ENCODE measurements at regions not wholly inside any gene's neighbourhood (a gene's known extent, or its start where the extent isn't known, plus 50 kb on each side); places are given as distances from the start of the nearest gene placed in this dataset.

DNA sequence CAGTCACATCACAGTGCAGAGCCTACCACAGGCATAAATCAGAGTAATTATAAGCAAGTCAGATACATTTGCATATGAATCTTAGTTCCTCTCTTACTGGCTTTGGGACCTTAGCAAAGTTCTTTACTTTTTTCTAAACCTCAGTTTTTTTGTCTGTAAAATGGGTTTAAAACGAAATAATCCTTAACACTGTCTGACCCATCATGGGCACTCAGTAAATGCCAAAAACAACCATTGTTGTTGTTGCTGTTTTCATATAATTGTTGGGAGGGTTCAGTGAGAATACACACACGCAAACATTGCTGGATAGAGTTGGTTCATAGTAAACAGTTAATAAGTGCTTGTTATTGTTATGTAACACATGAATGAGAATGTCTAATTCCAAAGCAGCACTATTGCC lies 184.9 kb downstream of the BLID start:
- no peak overlapping the region for H3K4me3 ChIP-seq (replicated peaks; ENCODE audit: low read depth, low read length)
- TF ChIP-seq, protein P1, sequence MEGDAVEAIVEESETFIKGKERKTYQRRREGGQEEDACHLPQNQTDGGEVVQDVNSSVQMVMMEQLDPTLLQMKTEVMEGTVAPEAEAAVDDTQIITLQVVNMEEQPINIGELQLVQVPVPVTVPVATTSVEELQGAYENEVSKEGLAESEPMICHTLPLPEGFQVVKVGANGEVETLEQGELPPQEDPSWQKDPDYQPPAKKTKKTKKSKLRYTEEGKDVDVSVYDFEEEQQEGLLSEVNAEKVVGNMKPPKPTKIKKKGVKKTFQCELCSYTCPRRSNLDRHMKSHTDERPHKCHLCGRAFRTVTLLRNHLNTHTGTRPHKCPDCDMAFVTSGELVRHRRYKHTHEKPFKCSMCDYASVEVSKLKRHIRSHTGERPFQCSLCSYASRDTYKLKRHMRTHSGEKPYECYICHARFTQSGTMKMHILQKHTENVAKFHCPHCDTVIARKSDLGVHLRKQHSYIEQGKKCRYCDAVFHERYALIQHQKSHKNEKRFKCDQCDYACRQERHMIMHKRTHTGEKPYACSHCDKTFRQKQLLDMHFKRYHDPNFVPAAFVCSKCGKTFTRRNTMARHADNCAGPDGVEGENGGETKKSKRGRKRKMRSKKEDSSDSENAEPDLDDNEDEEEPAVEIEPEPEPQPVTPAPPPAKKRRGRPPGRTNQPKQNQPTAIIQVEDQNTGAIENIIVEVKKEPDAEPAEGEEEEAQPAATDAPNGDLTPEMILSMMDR (IDR thresholded peaks at IDR 0.05; ENCODE audit: low read depth, low read length, missing control alignments), result no peak
- DNase-seq (ENCODE audit: extremely low read depth, low read depth), result no peak

DNA sequence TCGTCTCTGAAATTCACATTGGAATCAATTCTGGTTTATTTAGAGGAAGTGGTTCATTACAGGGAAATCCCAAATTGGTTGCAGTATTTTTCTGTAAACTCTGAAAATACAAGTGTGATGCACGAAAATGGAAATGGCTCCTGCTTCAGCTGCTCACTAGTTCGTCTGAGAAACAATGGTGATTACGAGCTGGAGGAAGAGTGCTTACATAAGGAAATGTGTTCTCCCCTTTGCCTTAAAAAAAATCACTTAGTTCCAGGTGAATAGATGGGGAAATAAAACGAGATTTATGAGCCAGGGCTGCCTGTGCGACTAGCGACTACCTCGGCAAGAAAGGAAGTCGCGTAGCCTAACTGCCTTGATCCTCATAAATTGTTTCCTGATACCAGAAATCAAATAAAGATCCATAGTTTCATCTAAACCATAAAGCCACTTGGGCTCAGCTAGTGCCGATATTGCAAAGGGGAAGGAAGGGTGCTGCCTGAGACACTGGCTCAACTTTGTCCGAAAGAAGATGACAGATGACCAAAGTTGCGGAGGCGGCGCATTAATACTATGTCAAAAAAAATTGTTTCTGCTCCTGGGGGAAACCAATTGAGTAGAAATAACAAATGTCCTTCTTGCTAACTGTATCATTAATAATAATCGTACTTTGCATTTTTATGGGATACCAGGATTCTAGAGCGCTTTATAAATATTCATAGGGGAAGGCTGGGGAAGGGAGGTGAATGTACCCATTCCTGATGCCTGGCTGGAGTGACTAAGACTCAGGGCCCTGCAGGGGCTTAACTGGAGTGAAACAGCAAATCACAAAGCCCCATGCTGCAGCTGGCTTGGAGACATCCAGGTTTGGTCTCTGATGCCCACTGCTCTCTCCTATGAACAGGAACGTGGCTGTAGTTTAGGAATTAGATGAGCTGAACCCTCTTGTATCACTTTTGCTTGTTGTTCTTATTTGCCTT lies 185.7 kb downstream of the BLID start:
- H3K4me3 ChIP-seq (replicated peaks; ENCODE audit: low read depth, low read length), result no peak overlapping the region
- TF ChIP-seq, protein P1 (IDR thresholded peaks at IDR 0.05; ENCODE audit: low read depth, low read length, missing control alignments), result no peak
- DNase-seq (ENCODE audit: extremely low read depth, low read depth), result no peak

GRCh38 chr11:121929581-121929980 lies 186.4 kb downstream of the BLID start:
- TF ChIP-seq, protein P1 (IDR thresholded peaks at IDR 0.05; ENCODE audit: low read depth, low read length, missing control alignments), result no peak
- no peak for DNase-seq (ENCODE audit: extremely low read depth, low read depth)
- H3K4me3 ChIP-seq (replicated peaks; ENCODE audit: low read depth, low read length), result peak overlapping the region; percentile 11; the same call in 1 of the 2 replicates

DNA sequence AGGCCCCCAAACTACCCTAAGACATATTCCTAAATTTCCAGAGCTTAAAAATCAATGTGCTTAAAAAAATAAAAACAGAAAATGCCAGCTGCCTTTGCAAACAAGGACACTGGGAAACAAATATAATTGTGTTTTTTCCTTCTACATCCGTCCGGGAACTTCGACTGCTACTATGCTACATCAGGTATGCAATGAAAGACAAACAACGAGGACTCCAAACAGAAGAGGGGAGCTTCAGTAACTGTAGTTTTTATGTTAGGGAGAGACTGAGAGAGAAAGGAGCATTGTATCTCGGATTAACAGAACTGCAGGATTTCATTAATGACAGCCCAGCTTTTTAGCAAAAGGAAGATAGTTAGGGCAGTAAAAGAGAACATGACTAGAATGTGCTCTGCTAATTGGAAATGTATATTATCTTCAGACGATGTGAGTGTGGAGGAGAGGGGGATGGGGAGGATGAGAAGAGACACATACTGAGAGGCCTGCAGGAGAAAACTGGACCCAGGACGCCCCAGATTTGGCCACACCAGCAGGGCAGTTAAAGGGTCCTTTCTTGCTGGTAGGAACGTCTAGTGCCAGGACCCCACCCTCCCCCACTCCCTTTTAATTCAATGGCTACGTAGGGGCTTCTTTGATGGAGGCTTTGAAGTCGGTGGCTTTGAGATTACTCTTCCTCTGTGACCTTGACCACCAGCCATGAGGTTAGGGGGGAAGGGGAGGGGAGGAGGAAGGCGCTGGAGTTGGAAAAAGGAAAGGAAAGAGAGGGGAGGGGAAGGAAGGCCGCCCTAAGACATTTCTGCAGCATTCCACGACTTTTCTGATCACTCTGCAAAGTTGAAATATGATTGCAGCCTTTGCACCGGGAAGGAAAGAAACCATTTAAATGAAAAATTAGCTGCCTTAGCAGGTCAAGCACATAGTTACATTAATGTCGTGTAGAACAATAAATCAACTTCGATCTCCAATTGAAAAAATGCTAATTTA lies 187.1 kb downstream of the BLID start:
- DNase-seq (ENCODE audit: extremely low read depth, low read depth), result no peak
- TF ChIP-seq, protein P1 (IDR thresholded peaks at IDR 0.05; ENCODE audit: low read depth, low read length, missing control alignments), result no peak
- no peak overlapping the region; the same call in 1 of the 2 replicates for H3K4me3 ChIP-seq (replicated peaks; ENCODE audit: low read depth, low read length)

DNA sequence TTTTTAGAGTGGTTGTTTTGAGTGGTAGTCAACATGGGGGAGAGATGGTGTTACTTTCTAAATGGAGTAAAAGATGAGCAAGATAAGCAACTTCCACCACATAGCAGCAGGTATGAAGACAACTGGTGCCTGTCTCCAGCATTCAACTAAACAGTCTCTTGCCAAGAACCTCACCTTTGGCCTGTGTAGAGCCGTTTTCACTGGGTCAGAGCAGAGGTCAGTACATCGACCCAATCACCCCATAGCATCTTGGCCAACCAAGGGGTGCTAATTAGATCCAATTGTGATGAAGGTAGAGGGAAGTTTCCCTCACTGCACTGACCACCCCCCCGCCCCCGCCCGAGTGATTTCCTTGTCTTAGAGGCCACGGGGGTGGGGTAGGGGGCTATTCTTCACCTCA lies 188.2 kb downstream of the BLID start:
- H3K4me3 ChIP-seq (replicated peaks; ENCODE audit: low read depth, low read length), result no peak overlapping the region
- DNase-seq (ENCODE audit: extremely low read depth, low read depth), result no peak
- TF ChIP-seq, protein P1 (IDR thresholded peaks at IDR 0.05; ENCODE audit: low read depth, low read length, missing control alignments), result no peak

DNA sequence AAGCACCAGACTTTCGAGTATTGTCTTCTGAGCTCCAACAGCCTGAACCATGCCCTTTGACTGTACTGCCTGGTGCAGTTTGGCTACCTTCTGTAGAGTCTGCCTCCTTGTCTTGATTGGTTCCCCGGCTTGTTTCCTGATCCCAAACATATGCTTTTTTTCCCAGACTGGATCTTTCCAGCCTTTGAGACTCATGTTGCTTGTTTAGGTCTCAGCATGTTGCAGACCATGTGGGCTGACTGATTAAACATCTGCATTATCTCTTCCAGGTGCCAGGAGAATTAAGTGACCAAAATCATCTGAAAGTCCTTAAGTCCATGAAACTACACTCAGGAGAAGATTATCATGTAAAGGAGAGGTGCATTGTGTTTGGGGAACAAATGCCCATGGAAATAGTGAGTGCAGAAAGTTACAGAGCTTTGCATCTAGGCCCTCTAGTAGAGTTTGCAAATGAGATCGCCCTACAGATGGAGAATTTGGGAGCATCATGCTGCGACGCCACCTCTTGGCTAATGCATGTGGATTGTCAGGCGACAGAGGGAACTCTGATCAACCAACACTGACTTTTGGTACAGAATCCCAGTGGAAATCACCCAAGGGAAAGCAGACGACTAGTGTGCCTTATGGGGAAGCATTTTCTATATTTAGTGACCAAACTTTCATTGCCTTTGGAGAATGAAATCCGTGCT lies 188.8 kb downstream of the BLID start:
- no peak overlapping the region for H3K4me3 ChIP-seq (replicated peaks; ENCODE audit: low read depth, low read length)
- DNase-seq (ENCODE audit: extremely low read depth, low read depth), result no peak
- TF ChIP-seq, protein P1 (IDR thresholded peaks at IDR 0.05; ENCODE audit: low read depth, low read length, missing control alignments), result no peak

All from HFF-Myc (cell line).